ENCODE measurements at regions not wholly inside any gene's neighbourhood (a gene's known extent, or its start where the extent isn't known, plus 50 kb on each side); places are given as distances from the start of the nearest gene placed in this dataset.

DNA sequence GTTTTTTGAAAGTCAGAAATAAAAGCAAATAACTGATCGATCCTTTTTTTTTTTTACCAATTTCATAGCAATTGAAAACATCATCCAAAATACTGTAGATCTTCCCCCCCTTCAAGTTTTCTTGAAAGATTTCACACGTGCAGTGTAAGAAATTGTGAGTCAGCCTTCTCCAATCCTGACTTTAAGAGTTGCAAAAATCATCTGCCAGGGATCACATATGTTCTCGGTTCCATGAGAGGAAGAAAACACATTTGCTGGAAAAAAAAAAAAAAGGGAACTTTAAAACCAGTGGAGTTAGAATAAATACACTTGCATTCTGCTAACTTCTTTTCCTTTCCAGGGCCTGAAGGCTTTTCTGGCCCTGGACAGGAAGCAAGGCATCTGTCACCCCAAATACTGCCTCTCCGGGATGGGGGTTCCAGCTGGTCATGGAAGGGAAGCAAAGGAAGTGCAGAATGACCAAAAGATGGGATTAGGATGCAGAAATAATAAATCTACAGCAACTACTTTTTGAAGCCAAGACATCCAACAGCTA lies 198.4 kb upstream of the KIAA1217 start:
- TF ChIP-seq, protein P1, sequence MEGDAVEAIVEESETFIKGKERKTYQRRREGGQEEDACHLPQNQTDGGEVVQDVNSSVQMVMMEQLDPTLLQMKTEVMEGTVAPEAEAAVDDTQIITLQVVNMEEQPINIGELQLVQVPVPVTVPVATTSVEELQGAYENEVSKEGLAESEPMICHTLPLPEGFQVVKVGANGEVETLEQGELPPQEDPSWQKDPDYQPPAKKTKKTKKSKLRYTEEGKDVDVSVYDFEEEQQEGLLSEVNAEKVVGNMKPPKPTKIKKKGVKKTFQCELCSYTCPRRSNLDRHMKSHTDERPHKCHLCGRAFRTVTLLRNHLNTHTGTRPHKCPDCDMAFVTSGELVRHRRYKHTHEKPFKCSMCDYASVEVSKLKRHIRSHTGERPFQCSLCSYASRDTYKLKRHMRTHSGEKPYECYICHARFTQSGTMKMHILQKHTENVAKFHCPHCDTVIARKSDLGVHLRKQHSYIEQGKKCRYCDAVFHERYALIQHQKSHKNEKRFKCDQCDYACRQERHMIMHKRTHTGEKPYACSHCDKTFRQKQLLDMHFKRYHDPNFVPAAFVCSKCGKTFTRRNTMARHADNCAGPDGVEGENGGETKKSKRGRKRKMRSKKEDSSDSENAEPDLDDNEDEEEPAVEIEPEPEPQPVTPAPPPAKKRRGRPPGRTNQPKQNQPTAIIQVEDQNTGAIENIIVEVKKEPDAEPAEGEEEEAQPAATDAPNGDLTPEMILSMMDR (conservative IDR thresholded peaks at IDR 0.05; ENCODE audit: low read depth, low read length) = no peak
- no peak for TF ChIP-seq EZH2 (IDR thresholded peaks at IDR 0.05; ENCODE audit: low read length, unreplicated experiment)
